Fibroblast of lung (primary cell): ENCODE measurements at regions not wholly inside any gene's neighbourhood (a gene's known extent, or its start where the extent isn't known, plus 50 kb on each side); places are given as distances from the start of the nearest gene placed in this dataset.

Experiments
- DNase-seq, 2 donors: peaks; one replicate each; pipeline versions ENCODE4 v3.0.0 to v3.0.0-alpha.2; 2010; ENCODE audit warnings: low read depth in 2 of 2
- H2AFZ ChIP-seq: 2 replicates; pipeline ENCODE4 v1.5.1; 2012; ENCODE audit warnings: low read length, control low read depth, inconsistent platforms
- H3K27ac ChIP-seq: 2 replicates; pipeline ENCODE4 v1.5.1; 2011; ENCODE audit warnings: low read length, control low read depth; ENCODE audit not compliant: insufficient read depth
- H3K27me3 ChIP-seq: 2 replicates; pipeline ENCODE4 v1.5.1; 2011; ENCODE audit warnings: mild to moderate bottlenecking, low read length; ENCODE audit not compliant: control insufficient read depth, insufficient read depth
- H3K36me3 ChIP-seq: 2 replicates; pipeline ENCODE4 v1.5.1; 2011; ENCODE audit warnings: low read length; ENCODE audit not compliant: control insufficient read depth, insufficient read depth
- H3K4me1 ChIP-seq: 2 replicates; pipeline ENCODE4 v1.5.1; 2011; ENCODE audit warnings: low read length; ENCODE audit not compliant: control insufficient read depth, insufficient read depth; ENCODE audit errors: extremely low read depth
- H3K4me2 ChIP-seq: 2 replicates; pipeline ENCODE4 v1.5.1; 2011; ENCODE audit warnings: low read length, control low read depth; ENCODE audit not compliant: insufficient read depth; ENCODE audit errors: extremely low read depth
- H3K4me3 ChIP-seq, 4 experiments: fragments of 200-600 bp in 1 of 4; sonication (generic) in 1 of 4; replicated peaks in 1 of 4; 2 replicates each; pipeline ENCODE4 v1.5.1; 2011 to 2016; ENCODE audit warnings: low read length in 4 of 4, low read depth in 3 of 4, mild to moderate bottlenecking in 3 of 4, control low read depth in 2 of 4, inconsistent platforms in 1 of 4, mixed read lengths in 1 of 4; ENCODE audit not compliant: insufficient read depth in 1 of 4; ENCODE audit errors: control extremely low read depth in 1 of 4
- H3K79me2 ChIP-seq: 2 replicates; pipeline ENCODE4 v1.5.1; 2012; ENCODE audit warnings: mild to moderate bottlenecking, low read length, inconsistent platforms; ENCODE audit not compliant: control insufficient read depth, insufficient read depth
- H3K9ac ChIP-seq: 2 replicates; pipeline ENCODE4 v1.5.1; 2011; ENCODE audit warnings: mild to moderate bottlenecking, low read length, control low read depth; ENCODE audit not compliant: insufficient read depth
- H3K9me3 ChIP-seq: 2 replicates; pipeline ENCODE4 v1.5.1; 2012; ENCODE audit warnings: low read depth, low read length; ENCODE audit not compliant: control insufficient read depth, insufficient read depth
- H4K20me1 ChIP-seq: 2 replicates; pipeline ENCODE4 v1.5.1; 2011; ENCODE audit warnings: low read length; ENCODE audit not compliant: control insufficient read depth, insufficient read depth; ENCODE audit errors: extremely low read depth
- CTCF ChIP-seq, 2 donors: IDR thresholded peaks in 1 of 2; conservative IDR thresholded peaks in 1 of 2; 1 replicate in 1 of 2; 2 replicates in 1 of 2; pipeline ENCODE4 v1.5.1; 2011 to 2012; ENCODE audit warnings: low read length in 2 of 2, control low read depth in 1 of 2, inconsistent platforms in 1 of 2, low read depth in 1 of 2, mild to moderate bottlenecking in 1 of 2
- EZH2 ChIP-seq: IDR thresholded peaks from 2 replicates; pipeline ENCODE4 v1.5.1; 2012; ENCODE audit warnings: low read length, control low read depth, mild to moderate bottlenecking; ENCODE audit errors: missing control alignments

GRCh38 chr2:16005389-16005788 lies 65.0 kb downstream of the MYCN start:
- TF ChIP-seq EZH2 (no peak), CTCF (conservative IDR thresholded peaks at IDR 0.05 in 1 of 2, IDR thresholded peaks at IDR 0.05 in 1 of 2; ENCODE audit: low read depth in 1 of 2, low read length in 2 of 2) (no peak)
- H3K4me1 ChIP-seq = no peaks in the 10 kb centered on the region

GRCh38 chr2:16003809-16004208 lies 63.5 kb downstream of the MYCN start:
- H3K4me1 ChIP-seq = no peaks in the 10 kb centered on the region
- DNase-seq = no peak
- H3K36me3 ChIP-seq = no peaks in the 10 kb centered on the region
- no peak overlapping the region for H3K9ac ChIP-seq
- H3K27me3 ChIP-seq = no peaks in the 10 kb centered on the region
- no peak for TF ChIP-seq EZH2
- no peak for TF ChIP-seq CTCF (conservative IDR thresholded peaks at IDR 0.05 in 1 of 2, IDR thresholded peaks at IDR 0.05 in 1 of 2; ENCODE audit: low read depth in 1 of 2, low read length in 2 of 2)
- no peak overlapping the region for H3K4me2 ChIP-seq
- no peaks in the 10 kb centered on the region for H3K9me3 ChIP-seq
- H3K79me2 ChIP-seq = no peaks in the 10 kb centered on the region
- H2AFZ ChIP-seq = no peak overlapping the region
- H4K20me1 ChIP-seq = no peaks in the 10 kb centered on the region
- H3K27ac ChIP-seq = no peak overlapping the region
- no peak overlapping the region for H3K4me3 ChIP-seq

More at GRCh38 chr2:16005389-16005788, 65.0 kb downstream of the MYCN start:
- H3K4me3 ChIP-seq = no peak overlapping the region
- H2AFZ ChIP-seq = no peak overlapping the region
- no peaks in the 10 kb centered on the region for H4K20me1 ChIP-seq
- no peak overlapping the region for H3K9ac ChIP-seq
- no peaks in the 10 kb centered on the region for H3K9me3 ChIP-seq
- no peak overlapping the region for H3K27ac ChIP-seq
- no peaks in the 10 kb centered on the region for H3K36me3 ChIP-seq
- no peaks in the 10 kb centered on the region for H3K27me3 ChIP-seq
- H3K4me2 ChIP-seq = no peak overlapping the region
- no peak for DNase-seq
- H3K79me2 ChIP-seq = no peaks in the 10 kb centered on the region

- Histone ChIP-seq H3K4me3 (no peak overlapping the region), H3K9me3 (no peaks in the 10 kb centered on the region), H3K27ac (no peak overlapping the region), H3K4me1 (no peaks in the 10 kb centered on the region), H3K27me3 (no peaks in the 10 kb centered on the region), H3K79me2 (no peaks in the 10 kb centered on the region), H4K20me1 (no peaks in the 10 kb centered on the region), H3K36me3 (no peaks in the 10 kb centered on the region), H3K4me2 (no peak overlapping the region), H3K9ac (no peak overlapping the region), H2AFZ (no peak overlapping the region)
- no peak for DNase-seq
- TF ChIP-seq EZH2 = no peak
- TF ChIP-seq CTCF (conservative IDR thresholded peaks at IDR 0.05 in 1 of 2, IDR thresholded peaks at IDR 0.05 in 1 of 2; ENCODE audit: low read depth in 1 of 2, low read length in 2 of 2) = no peak
Observed at GRCh38 chr2:16003152-16003551, 62.8 kb downstream of the MYCN start.
